PC-3 (cell line): ENCODE measurements at regions not wholly inside any gene's neighbourhood (a gene's known extent, or its start where the extent isn't known, plus 50 kb on each side); places are given as distances from the start of the nearest gene placed in this dataset.

ENCODE experiments used
- ATAC-seq: fragments of 200-7000 bp; cut with Tn5 transposase; 2 replicates; pipeline ENCODE4 v1.9.1; 2020; ENCODE audit warnings: mild to moderate bottlenecking, moderate library complexity
- BruUV-seq: library from RNA; stranded (reverse); fragments of 400-500 nt; replicated peaks from 2 replicates; lab custom pipeline; 2021; lab: Mats Ljungman, UMichigan
- CTCF ChIA-PET: fragments of 300-600 bp; sonication (Branson Sonifier 250); formaldehyde crosslinking; loops from one replicate; lab custom pipeline; 2022; ENCODE audit warnings: antibody characterized with exemption; lab: Charles Lee
- POLR2A ChIA-PET: fragments of 300-600 bp; sonication (Branson Sonifier 250); formaldehyde crosslinking; loops from one replicate; lab custom pipeline; 2022; ENCODE audit warnings: antibody characterized with exemption; ENCODE audit not compliant: unreplicated experiment; lab: Charles Lee
- DNase-seq: peaks from one replicate; pipeline ENCODE4 v3.0.0-alpha.2; 2015
- H2AFZ ChIP-seq: fragments of 300-600 bp; sonication (generic); 2 replicates; pipeline ENCODE4 v1.6.0; 2016; ENCODE audit warnings: antibody characterized with exemption, low read length
- H3F3A ChIP-seq: fragments of 300-600 bp; sonication (generic); one replicate; pipeline ENCODE4 v1.6.0; 2017; ENCODE audit warnings: antibody characterized with exemption, low read length, control low read depth, mild to moderate bottlenecking; ENCODE audit not compliant: unreplicated experiment
- H3K27ac ChIP-seq: fragments of 300-600 bp; sonication (generic); 2 replicates; pipeline ENCODE4 v1.5.1; 2016; ENCODE audit warnings: mild to moderate bottlenecking, low read length
- H3K27me3 ChIP-seq: fragments of 300-600 bp; sonication (generic); 2 replicates; pipeline ENCODE4 v1.6.1; 2016; ENCODE audit warnings: low read length, mixed read lengths
- H3K36me3 ChIP-seq: fragments of 300-600 bp; sonication (generic); 2 replicates; pipeline ENCODE4 v1.6.1; 2016; ENCODE audit warnings: low read depth, mixed run types, low read length, mixed read lengths
- H3K4me1 ChIP-seq: fragments of 300-600 bp; sonication (generic); 2 replicates; pipeline ENCODE4 v1.5.1; 2016; ENCODE audit warnings: low read length; ENCODE audit not compliant: insufficient read depth
- H3K4me2 ChIP-seq: fragments of 300-600 bp; sonication (generic); 2 replicates; pipeline ENCODE4 v1.6.0; 2016; ENCODE audit warnings: low read length
- H3K4me3 ChIP-seq: fragments of 300-600 bp; sonication (generic); 2 replicates; pipeline ENCODE4 v1.5.1; 2016; ENCODE audit warnings: mild to moderate bottlenecking, low read length, mixed read lengths
- H3K79me2 ChIP-seq: fragments of 300-600 bp; sonication (generic); 2 replicates; pipeline ENCODE4 v1.6.1; 2017; ENCODE audit warnings: low read length, mixed read lengths
- H3K9ac ChIP-seq: fragments of 300-600 bp; sonication (generic); 2 replicates; pipeline ENCODE4 v1.6.0; 2016; ENCODE audit warnings: mild to moderate bottlenecking, low read length
- H3K9me2 ChIP-seq: fragments of 300-600 bp; sonication (generic); replicated peaks from 2 replicates; pipeline ENCODE4 v1.6.1; 2016; ENCODE audit warnings: mixed run types, low read length, mixed read lengths
- H3K9me3 ChIP-seq: fragments of 300-600 bp; sonication (generic); 2 replicates; pipeline ENCODE4 v1.6.1; 2016; ENCODE audit warnings: low read length, mixed read lengths
- H4K20me1 ChIP-seq: fragments of 300-600 bp; sonication (generic); 2 replicates; pipeline ENCODE4 v1.6.1; 2016; ENCODE audit warnings: low read length, mixed read lengths
- EZH2 ChIP-seq: fragments of 300-600 bp; sonication (generic); IDR thresholded peaks from one replicate; pipeline ENCODE4 v1.6.1; 2017; ENCODE audit warnings: antibody characterized with exemption, mild to moderate bottlenecking, low read length; ENCODE audit not compliant: unreplicated experiment
- EZH2phosphoT487 ChIP-seq: fragments of 300-600 bp; sonication (generic); IDR thresholded peaks from 2 replicates; pipeline ENCODE4 v1.6.1; 2018; ENCODE audit warnings: mild to moderate bottlenecking, antibody characterized with exemption, low read length, borderline replicate concordance
- intact Hi-C: fragments of 100-400 bp; cut with micrococcal nuclease; formaldehyde crosslinking; loops from 2 replicates; pipeline ENCODE4 v1.9.0; 2023
- TF ChIP-seq, protein P1 (sequence below): fragments of 300-600 bp; sonication (generic); conservative IDR thresholded peaks from 2 replicates; pipeline ENCODE4 v1.5.1; 2017; ENCODE audit warnings: antibody characterized with exemption, low read depth, mild to moderate bottlenecking, low read length

DNA sequence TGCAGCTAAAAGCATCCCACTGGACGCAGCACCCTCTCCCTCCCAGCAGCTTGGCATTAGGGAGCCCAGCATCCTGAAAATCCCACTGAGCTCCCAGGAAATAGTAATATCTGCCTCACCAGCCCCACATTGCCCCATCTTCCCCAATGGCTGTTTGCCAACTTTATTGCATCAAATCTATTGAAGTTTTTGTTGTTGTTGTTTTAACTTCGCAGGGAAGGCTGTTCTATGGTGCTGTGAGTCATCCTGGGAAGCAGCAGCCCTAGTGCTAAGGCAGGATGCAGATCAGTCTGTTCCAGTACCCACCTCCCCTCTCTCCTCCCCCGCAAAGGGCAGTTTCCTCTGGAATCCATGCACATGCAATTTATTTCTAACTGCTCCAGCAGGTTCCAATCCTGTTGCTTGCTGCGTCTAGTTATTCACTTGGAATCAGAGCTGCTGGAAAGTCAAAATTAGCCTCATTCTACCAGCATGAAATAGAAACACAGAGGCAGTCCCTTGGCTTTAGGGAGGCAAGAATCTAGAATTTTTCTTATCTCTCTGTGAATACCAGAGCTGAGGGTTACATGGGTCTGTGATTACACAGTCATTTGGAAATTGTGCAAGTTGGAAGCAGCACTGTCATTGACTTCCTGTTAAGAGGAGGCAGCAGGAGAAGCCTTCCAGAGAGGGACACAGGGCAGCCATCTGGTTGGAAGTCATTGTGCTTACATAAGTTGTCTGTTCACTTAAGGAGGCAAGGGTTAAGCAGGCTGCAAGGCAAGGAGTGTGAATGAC is 115.9 kb upstream of the CACUL1 start:
- ATAC-seq (peak; percentile 65), DNase-seq (peak; percentile 64)
- H3K4me3 ChIP-seq: no peak overlapping the region
- H3F3A ChIP-seq: no peaks in the 10 kb centered on the region
- no peaks in the 10 kb centered on the region for H4K20me1 ChIP-seq
- ChIA-PET CTCF (no interaction called here), POLR2A (no interaction called here)
- peak overlapping the region; percentile 34; the same call in 1 of the 2 replicates for H3K4me2 ChIP-seq
- no peaks in the 10 kb centered on the region for H3K9me3 ChIP-seq
- no peak overlapping the region for H3K9ac ChIP-seq
- H2AFZ ChIP-seq: no peak overlapping the region
- H3K27ac ChIP-seq: no peak overlapping the region
- TF ChIP-seq EZH2 (no peak), EZH2phosphoT487 (no peak)
- TF ChIP-seq, protein P1, sequence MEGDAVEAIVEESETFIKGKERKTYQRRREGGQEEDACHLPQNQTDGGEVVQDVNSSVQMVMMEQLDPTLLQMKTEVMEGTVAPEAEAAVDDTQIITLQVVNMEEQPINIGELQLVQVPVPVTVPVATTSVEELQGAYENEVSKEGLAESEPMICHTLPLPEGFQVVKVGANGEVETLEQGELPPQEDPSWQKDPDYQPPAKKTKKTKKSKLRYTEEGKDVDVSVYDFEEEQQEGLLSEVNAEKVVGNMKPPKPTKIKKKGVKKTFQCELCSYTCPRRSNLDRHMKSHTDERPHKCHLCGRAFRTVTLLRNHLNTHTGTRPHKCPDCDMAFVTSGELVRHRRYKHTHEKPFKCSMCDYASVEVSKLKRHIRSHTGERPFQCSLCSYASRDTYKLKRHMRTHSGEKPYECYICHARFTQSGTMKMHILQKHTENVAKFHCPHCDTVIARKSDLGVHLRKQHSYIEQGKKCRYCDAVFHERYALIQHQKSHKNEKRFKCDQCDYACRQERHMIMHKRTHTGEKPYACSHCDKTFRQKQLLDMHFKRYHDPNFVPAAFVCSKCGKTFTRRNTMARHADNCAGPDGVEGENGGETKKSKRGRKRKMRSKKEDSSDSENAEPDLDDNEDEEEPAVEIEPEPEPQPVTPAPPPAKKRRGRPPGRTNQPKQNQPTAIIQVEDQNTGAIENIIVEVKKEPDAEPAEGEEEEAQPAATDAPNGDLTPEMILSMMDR: no peak
- intact Hi-C loops: no loop called here
- H3K79me2 ChIP-seq: no peaks in the 10 kb centered on the region
- peaks cover 32% of the 10 kb centered on the region for H3K4me1 ChIP-seq
- H3K27me3 ChIP-seq: no peaks in the 10 kb centered on the region
- no peaks in the 10 kb centered on the region for H3K36me3 ChIP-seq
- no TSS peak for BruUV-seq
- H3K9me2 ChIP-seq: no peaks in the 10 kb centered on the region

DNA sequence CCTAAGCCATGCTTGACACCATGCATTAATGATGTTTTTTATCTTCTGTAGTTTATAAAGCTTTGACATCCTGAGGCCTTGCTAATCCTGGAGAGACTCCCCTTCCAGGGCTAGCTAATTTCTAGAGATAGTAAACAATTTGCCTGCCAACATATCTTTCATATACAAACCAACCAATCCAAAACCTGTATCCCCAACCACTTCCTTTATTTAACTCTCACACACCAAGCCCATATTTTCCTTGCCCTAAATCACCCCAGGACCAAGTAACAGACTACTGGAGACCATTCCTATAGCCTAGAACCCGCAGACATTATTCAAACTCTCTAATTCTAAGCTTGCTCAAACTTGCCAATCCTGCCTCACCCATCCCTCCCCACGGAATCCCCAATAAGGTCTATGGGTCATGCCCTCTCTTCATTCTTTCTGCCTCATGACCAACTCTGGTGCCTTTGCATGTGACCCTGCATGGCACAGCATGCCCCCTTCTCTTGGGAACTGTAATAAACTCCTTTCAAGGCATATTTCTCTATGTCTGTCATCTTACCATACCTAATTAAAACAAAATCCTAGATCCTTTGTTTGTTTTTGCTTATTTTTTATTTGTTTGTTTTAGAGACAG is 116.6 kb upstream of the CACUL1 start:
- Histone ChIP-seq H3K36me3 (no peaks in the 10 kb centered on the region), H3K9me2 (no peaks in the 10 kb centered on the region), H2AFZ (no peak overlapping the region), H3K27ac (no peak overlapping the region), H3K4me3 (no peak overlapping the region), H3F3A (no peaks in the 10 kb centered on the region), H3K9me3 (no peaks in the 10 kb centered on the region), H3K27me3 (no peaks in the 10 kb centered on the region), H4K20me1 (no peaks in the 10 kb centered on the region), H3K4me1 (peaks cover 32% of the 10 kb centered on the region), H3K9ac (no peak overlapping the region), H3K4me2 (no peak overlapping the region), H3K79me2 (no peaks in the 10 kb centered on the region)
- no TSS peak for BruUV-seq
- DNase-seq: no peak
- intact Hi-C loops: no loop called here
- ChIA-PET CTCF (no interaction called here), POLR2A (no interaction called here)
- no peak for ATAC-seq
- TF ChIP-seq, protein P1: no peak
- TF ChIP-seq EZH2 (no peak), EZH2phosphoT487 (no peak)
